Liver (tissue), 8 donors: ENCODE measurements at regions not wholly inside any gene's neighbourhood (a gene's known extent, or its start where the extent isn't known, plus 50 kb on each side); places are given as distances from the start of the nearest gene placed in this dataset.

Experiments used
- DNase-seq: peaks from one replicate; pipeline ENCODE4 v3.0.0-alpha.2; 2017; ENCODE audit warnings: low spot score
- H3K27ac ChIP-seq, 2 donors: one replicate each; pipeline ENCODE4 v1.7.0; 2013; ENCODE audit warnings: inconsistent platforms in 2 of 2, low read length in 2 of 2, control low read depth in 1 of 2, low read depth in 1 of 2, mild to moderate bottlenecking in 1 of 2
- H3K27me3 ChIP-seq, 4 donors: one replicate each; pipeline versions ENCODE4 v1.6.1 to v1.7.0; 2013; ENCODE audit warnings: low read length in 3 of 4, inconsistent platforms in 1 of 4, mild to moderate bottlenecking in 1 of 4, moderate library complexity in 1 of 4; ENCODE audit not compliant: control insufficient read depth in 4 of 4, insufficient read depth in 4 of 4
- H3K36me3 ChIP-seq, 4 donors: one replicate each; pipeline versions ENCODE4 v1.6.1 to v1.7.0; 2013; ENCODE audit warnings: low read length in 3 of 4, mild to moderate bottlenecking in 3 of 4, low read depth in 1 of 4, moderate library complexity in 1 of 4; ENCODE audit not compliant: control insufficient read depth in 4 of 4, insufficient read depth in 3 of 4
- H3K4me1 ChIP-seq, 4 donors: one replicate each; pipeline versions ENCODE4 v1.6.1 to v1.7.0; 2013; ENCODE audit warnings: low read length in 3 of 4, mild to moderate bottlenecking in 3 of 4, moderate library complexity in 1 of 4; ENCODE audit not compliant: control insufficient read depth in 4 of 4, insufficient read depth in 4 of 4
- H3K4me3 ChIP-seq, 3 donors: one replicate each; pipeline versions ENCODE4 v1.6.1 to v1.7.0; 2013; ENCODE audit warnings: low read length in 3 of 3, control low read depth in 1 of 3, low read depth in 1 of 3, mild to moderate bottlenecking in 1 of 3
- H3K9ac ChIP-seq, 2 donors: one replicate each; pipeline ENCODE4 v1.7.0; 2013; ENCODE audit warnings: low read length in 2 of 2, mild to moderate bottlenecking in 2 of 2, moderate library complexity in 2 of 2, control low read depth in 1 of 2, low read depth in 1 of 2
- H3K9me3 ChIP-seq, 4 donors: one replicate each; pipeline versions ENCODE4 v1.6.1 to v1.7.0; 2013; ENCODE audit warnings: low read length in 3 of 4; ENCODE audit not compliant: control insufficient read depth in 4 of 4
- ATF3 ChIP-seq: IDR thresholded peaks from 2 replicates; pipeline ENCODE4 v1.6.1; 2016; ENCODE audit warnings: antibody characterized with exemption
- CTCF ChIP-seq: fragments of 150-350 bp; IDR thresholded peaks from 2 replicates; pipeline ENCODE4 v1.5.1; 2017; ENCODE audit warnings: improper control_type of control experiment, low read depth, low read length; ENCODE audit not compliant: missing input control
- EGR1 ChIP-seq, 2 donors: IDR thresholded peaks; 2 replicates each; pipeline ENCODE4 v1.6.1; 2016 to 2018; ENCODE audit warnings: antibody characterized with exemption in 2 of 2, low read depth in 2 of 2
- FOXA1 ChIP-seq: IDR thresholded peaks from 2 replicates; pipeline ENCODE4 v1.6.1; 2016; ENCODE audit warnings: antibody characterized with exemption
- FOXA2 ChIP-seq: IDR thresholded peaks from 2 replicates; pipeline ENCODE4 v1.6.1; 2016; ENCODE audit warnings: antibody characterized with exemption
- GABPA ChIP-seq, 2 donors: IDR thresholded peaks in 1 of 2; conservative IDR thresholded peaks in 1 of 2; 2 replicates each; pipeline ENCODE4 v1.6.1; 2016; ENCODE audit warnings: antibody characterized with exemption in 2 of 2, mild to moderate bottlenecking in 1 of 2, moderate library complexity in 1 of 2
- HNF4A ChIP-seq, 2 donors: conservative IDR thresholded peaks; 2 replicates each; pipeline ENCODE4 v1.6.1; 2016; ENCODE audit warnings: antibody characterized with exemption in 2 of 2, mild to moderate bottlenecking in 2 of 2
- HNF4G ChIP-seq: IDR thresholded peaks from 2 replicates; pipeline ENCODE4 v1.6.1; 2016; ENCODE audit warnings: antibody characterized with exemption
- JUND ChIP-seq, 2 donors: IDR thresholded peaks; 2 replicates each; pipeline ENCODE4 v1.6.1; 2016; ENCODE audit warnings: antibody characterized with exemption in 2 of 2
- MAX ChIP-seq: IDR thresholded peaks from 2 replicates; pipeline ENCODE4 v1.6.1; 2016; ENCODE audit warnings: antibody characterized with exemption
- NR2F2 ChIP-seq: IDR thresholded peaks from 2 replicates; pipeline ENCODE4 v1.6.1; 2016; ENCODE audit warnings: antibody characterized with exemption
- REST ChIP-seq: IDR thresholded peaks from 2 replicates; pipeline ENCODE4 v1.6.1; 2016; ENCODE audit warnings: antibody characterized with exemption, mild to moderate bottlenecking
- RXRA ChIP-seq, 2 donors: IDR thresholded peaks; 2 replicates each; pipeline ENCODE4 v1.6.1; 2017 to 2018; ENCODE audit warnings: antibody characterized with exemption in 2 of 2, mild to moderate bottlenecking in 1 of 2
- SP1 ChIP-seq: IDR thresholded peaks from 2 replicates; pipeline ENCODE4 v1.6.1; 2018; ENCODE audit warnings: antibody characterized with exemption, mild to moderate bottlenecking
- TAF1 ChIP-seq: conservative IDR thresholded peaks from 2 replicates; pipeline ENCODE4 v1.6.1; 2016; ENCODE audit warnings: antibody characterized with exemption, mild to moderate bottlenecking
- YY1 ChIP-seq: IDR thresholded peaks from 2 replicates; pipeline ENCODE4 v1.6.1; 2016; ENCODE audit warnings: antibody characterized with exemption, mild to moderate bottlenecking
- ZBTB33 ChIP-seq: IDR thresholded peaks from 2 replicates; pipeline ENCODE4 v1.6.1; 2016; ENCODE audit warnings: antibody characterized with exemption
- WGBS: extraction: QIAGEN DNeasy Blood & Tissue Kit; methylation state at CpG from one replicate; pipeline ENCODE4 v1.1.7; 2013; 5-methylcytosine and 5-hydroxymethylcytosine counted together
- donor health status: healthy.
- donor health status: healthy.
- donor health status: healthy.
- donor health status: healthy.
- donor health status: healthy.

GRCh38 chr13:107846642-107847041 is 368.7 kb downstream of the LIG4 start:
- WGBS, result 69% methylated on average over 1 of the region's 1 CpG
- Histone ChIP-seq H3K4me3 (no peak overlapping the region), H3K27me3 (no peaks in the 10 kb centered on the region), H3K27ac (no peak overlapping the region), H3K9ac (no peak overlapping the region), H3K9me3 (no peaks in the 10 kb centered on the region), H3K4me1 (no peaks in the 10 kb centered on the region), H3K36me3 (no peaks in the 10 kb centered on the region)
- DNase-seq, result no peak
- no peak for TF ChIP-seq FOXA2
- TF ChIP-seq FOXA1, result no peak
- no peak for TF ChIP-seq JUND (IDR thresholded peaks at IDR 0.05)
- TF ChIP-seq ATF3, result no peak
- TF ChIP-seq MAX, result no peak
- TF ChIP-seq SP1, result no peak
- no peak for TF ChIP-seq HNF4A (conservative IDR thresholded peaks at IDR 0.05)
- no peak for TF ChIP-seq TAF1
- no peak for TF ChIP-seq EGR1 (IDR thresholded peaks at IDR 0.05; ENCODE audit: low read depth in 2 of 2)
- no peak for TF ChIP-seq REST
- TF ChIP-seq GABPA (IDR thresholded peaks at IDR 0.05 in 1 of 2, conservative IDR thresholded peaks at IDR 0.05 in 1 of 2), result no peak
- no peak for TF ChIP-seq NR2F2
- no peak for TF ChIP-seq HNF4G
- TF ChIP-seq RXRA (IDR thresholded peaks at IDR 0.05), result no peak
- TF ChIP-seq ZBTB33, result no peak
- no peak for TF ChIP-seq YY1
- no peak for TF ChIP-seq CTCF

GRCh38 chr13:107845911-107846310 is 369.4 kb downstream of the LIG4 start:
- Histone ChIP-seq H3K36me3 (no peaks in the 10 kb centered on the region), H3K4me1 (no peaks in the 10 kb centered on the region), H3K27me3 (no peaks in the 10 kb centered on the region), H3K9me3 (no peaks in the 10 kb centered on the region), H3K9ac (no peak overlapping the region), H3K27ac (no peak overlapping the region), H3K4me3 (no peak overlapping the region)
- 70% methylated on average over 3 of the region's 3 CpGs for WGBS
- no peak for DNase-seq
- TF ChIP-seq EGR1 (IDR thresholded peaks at IDR 0.05; ENCODE audit: low read depth in 2 of 2), result no peak
- TF ChIP-seq GABPA (IDR thresholded peaks at IDR 0.05 in 1 of 2, conservative IDR thresholded peaks at IDR 0.05 in 1 of 2), result no peak
- no peak for TF ChIP-seq FOXA1
- TF ChIP-seq ZBTB33, result no peak
- no peak for TF ChIP-seq SP1
- no peak for TF ChIP-seq REST
- TF ChIP-seq JUND (IDR thresholded peaks at IDR 0.05), result no peak
